ENCODE measurements at regions not wholly inside any gene's neighbourhood (a gene's known extent, or its start where the extent isn't known, plus 50 kb on each side); places are given as distances from the start of the nearest gene placed in this dataset.

GRCh38 chr20:56786503-56786902 lies 157.4 kb downstream of the TFAP2C start:
- TF ChIP-seq CTCF (IDR thresholded peaks at IDR 0.05) = no peak
- TF ChIP-seq POLR2A (IDR thresholded peaks at IDR 0.05) = no peak
